ENCODE measurements at regions not wholly inside any gene's neighbourhood (a gene's known extent, or its start where the extent isn't known, plus 50 kb on each side); places are given as distances from the start of the nearest gene placed in this dataset.

- Histone ChIP-seq H3K4me3 (ENCODE audit: low read length) (no peak overlapping the region), H3K27me3 (replicated peaks; ENCODE audit: control insufficient read depth, insufficient read depth, low read length) (no peaks in the 10 kb centered on the region), H3K36me3 (ENCODE audit: control insufficient read depth, insufficient read depth, low read length, severe bottlenecking) (no peaks in the 10 kb centered on the region), H3K4me1 (ENCODE audit: control insufficient read depth, insufficient read depth, low read length) (no peaks in the 10 kb centered on the region), H3K9ac (ENCODE audit: low read length) (no peak overlapping the region), H3K9me3 (ENCODE audit: control insufficient read depth, low read length) (peaks cover 21% of the 10 kb centered on the region)
- DNase-seq (ENCODE audit: low read depth) = no peak
Measured at GRCh38 chr16:61596655-61597054, 439.6 kb downstream of the CDH8 start.

GRCh38 chr16:61595605-61596004, 440.6 kb downstream of the CDH8 start:
- H3K4me1 ChIP-seq (ENCODE audit: control insufficient read depth, insufficient read depth, low read length) = no peaks in the 10 kb centered on the region
- H3K9me3 ChIP-seq (ENCODE audit: control insufficient read depth, low read length) = peaks cover 21% of the 10 kb centered on the region
- no peaks in the 10 kb centered on the region for H3K27me3 ChIP-seq (replicated peaks; ENCODE audit: control insufficient read depth, insufficient read depth, low read length)
- DNase-seq (ENCODE audit: low read depth) = no peak
- no peaks in the 10 kb centered on the region for H3K36me3 ChIP-seq (ENCODE audit: control insufficient read depth, insufficient read depth, low read length, severe bottlenecking)
- no peak overlapping the region for H3K4me3 ChIP-seq (ENCODE audit: low read length)
- H3K9ac ChIP-seq (ENCODE audit: low read length) = no peak overlapping the region

- Histone ChIP-seq H3K27me3 (replicated peaks; ENCODE audit: control insufficient read depth, insufficient read depth, low read length) (no peaks in the 10 kb centered on the region), H3K36me3 (ENCODE audit: control insufficient read depth, insufficient read depth, low read length, severe bottlenecking) (no peaks in the 10 kb centered on the region), H3K9ac (ENCODE audit: low read length) (no peak overlapping the region), H3K4me3 (ENCODE audit: low read length) (no peak overlapping the region), H3K9me3 (ENCODE audit: control insufficient read depth, low read length) (peaks cover 21% of the 10 kb centered on the region), H3K4me1 (ENCODE audit: control insufficient read depth, insufficient read depth, low read length) (no peaks in the 10 kb centered on the region)
- no peak for DNase-seq (ENCODE audit: low read depth)
Measured at GRCh38 chr16:61590577-61590976, 445.7 kb downstream of the CDH8 start.

DNA sequence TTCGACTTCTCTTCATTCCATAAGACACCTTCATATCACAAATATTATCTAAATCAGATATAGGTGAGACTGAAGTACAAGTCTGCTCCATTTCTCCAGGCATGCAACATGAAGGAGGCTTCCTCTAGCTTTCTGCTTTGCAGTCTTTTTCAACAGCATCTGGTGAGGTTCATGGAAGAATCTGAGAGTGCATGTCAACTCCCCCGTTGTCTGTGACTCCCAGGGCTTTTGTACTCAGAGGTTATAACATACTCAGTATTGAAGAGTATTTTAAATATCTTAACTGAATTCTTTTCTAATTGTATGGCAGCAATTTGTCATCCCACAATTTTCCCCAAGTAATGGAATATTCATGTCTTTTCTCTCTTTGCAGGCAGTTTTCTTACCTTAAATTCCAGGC, 448.7 kb downstream of the CDH8 start:
- DNase-seq (ENCODE audit: low read depth) = no peak
- Histone ChIP-seq H3K9me3 (ENCODE audit: control insufficient read depth, low read length) (no peaks in the 10 kb centered on the region), H3K36me3 (ENCODE audit: control insufficient read depth, insufficient read depth, low read length, severe bottlenecking) (no peaks in the 10 kb centered on the region), H3K27me3 (replicated peaks; ENCODE audit: control insufficient read depth, insufficient read depth, low read length) (no peaks in the 10 kb centered on the region), H3K4me3 (ENCODE audit: low read length) (no peak overlapping the region), H3K4me1 (ENCODE audit: control insufficient read depth, insufficient read depth, low read length) (no peaks in the 10 kb centered on the region), H3K9ac (ENCODE audit: low read length) (no peak overlapping the region)

DNA sequence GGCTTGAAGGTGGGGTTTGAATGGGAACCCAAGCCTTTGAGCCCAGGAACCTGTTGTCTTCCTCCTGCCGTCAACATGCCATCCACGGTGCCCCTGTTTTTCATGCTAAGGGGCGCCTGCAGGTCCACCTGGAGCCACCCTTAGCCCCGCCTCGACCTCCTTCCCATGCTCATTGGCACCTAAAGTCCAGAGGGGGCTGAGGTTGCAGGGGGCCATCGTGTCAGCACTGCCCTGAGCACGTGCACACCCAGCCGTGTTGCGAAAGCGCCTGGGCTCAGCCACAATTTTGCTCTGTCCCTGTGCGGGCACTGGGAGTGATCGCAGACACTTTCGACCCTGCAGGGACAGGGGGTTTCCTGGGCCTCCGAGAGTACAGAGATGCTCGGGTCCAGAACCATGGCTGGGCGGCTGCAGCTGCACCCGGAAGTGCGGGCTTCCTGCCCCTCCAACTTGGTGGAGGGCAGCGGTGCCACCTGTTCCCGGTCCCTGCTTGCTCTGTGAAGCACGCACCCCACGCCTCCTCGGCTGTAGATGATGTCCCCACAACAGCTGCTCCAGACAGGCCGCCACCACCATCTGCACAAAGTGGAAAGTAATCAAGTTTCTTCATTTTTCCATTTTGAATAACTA, 454.7 kb downstream of the CDH8 start:
- H3K9me3 ChIP-seq (ENCODE audit: control insufficient read depth, low read length) = no peaks in the 10 kb centered on the region
- no peak overlapping the region for H3K4me3 ChIP-seq (ENCODE audit: low read length)
- H3K4me1 ChIP-seq (ENCODE audit: control insufficient read depth, insufficient read depth, low read length) = no peaks in the 10 kb centered on the region
- no peaks in the 10 kb centered on the region for H3K36me3 ChIP-seq (ENCODE audit: control insufficient read depth, insufficient read depth, low read length, severe bottlenecking)
- no peak for DNase-seq (ENCODE audit: low read depth)
- no peaks in the 10 kb centered on the region for H3K27me3 ChIP-seq (replicated peaks; ENCODE audit: control insufficient read depth, insufficient read depth, low read length)
- H3K9ac ChIP-seq (ENCODE audit: low read length) = no peak overlapping the region

GRCh38 chr16:61580579-61580978, 455.7 kb downstream of the CDH8 start:
- Histone ChIP-seq H3K9me3 (ENCODE audit: control insufficient read depth, low read length) (no peaks in the 10 kb centered on the region), H3K9ac (ENCODE audit: low read length) (no peak overlapping the region), H3K36me3 (ENCODE audit: control insufficient read depth, insufficient read depth, low read length, severe bottlenecking) (no peaks in the 10 kb centered on the region), H3K4me3 (ENCODE audit: low read length) (no peak overlapping the region), H3K27me3 (replicated peaks; ENCODE audit: control insufficient read depth, insufficient read depth, low read length) (no peaks in the 10 kb centered on the region), H3K4me1 (ENCODE audit: control insufficient read depth, insufficient read depth, low read length) (no peaks in the 10 kb centered on the region)
- DNase-seq (ENCODE audit: low read depth) = no peak

DNA sequence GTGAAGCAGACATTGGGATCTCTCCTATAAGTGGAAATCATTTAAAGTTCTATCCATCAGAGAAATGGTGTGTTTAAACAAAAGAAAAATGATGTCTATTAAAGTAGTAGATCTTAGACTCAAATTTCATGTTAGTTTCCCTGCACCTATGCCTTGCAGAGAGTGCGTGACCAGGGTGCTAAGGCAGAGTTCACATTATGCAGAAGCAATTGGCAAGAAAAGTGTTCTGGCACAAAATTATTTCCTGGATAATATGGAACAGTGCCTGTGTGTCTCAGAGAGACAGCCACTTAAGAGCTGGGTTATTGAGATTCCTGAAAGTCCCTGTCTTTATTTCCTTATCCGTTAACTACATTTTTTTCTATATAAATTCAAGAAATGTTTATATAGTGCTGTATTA, 457.0 kb downstream of the CDH8 start:
- no peaks in the 10 kb centered on the region for H3K27me3 ChIP-seq (replicated peaks; ENCODE audit: control insufficient read depth, insufficient read depth, low read length)
- no peak overlapping the region for H3K9ac ChIP-seq (ENCODE audit: low read length)
- H3K4me3 ChIP-seq (ENCODE audit: low read length) = no peak overlapping the region
- H3K4me1 ChIP-seq (ENCODE audit: control insufficient read depth, insufficient read depth, low read length) = no peaks in the 10 kb centered on the region
- H3K9me3 ChIP-seq (ENCODE audit: control insufficient read depth, low read length) = no peaks in the 10 kb centered on the region
- no peaks in the 10 kb centered on the region for H3K36me3 ChIP-seq (ENCODE audit: control insufficient read depth, insufficient read depth, low read length, severe bottlenecking)
- no peak for DNase-seq (ENCODE audit: low read depth)

GRCh38 chr16:61576476-61576875, 459.8 kb downstream of the CDH8 start:
- no peaks in the 10 kb centered on the region for H3K27me3 ChIP-seq (replicated peaks; ENCODE audit: control insufficient read depth, insufficient read depth, low read length)
- no peak for DNase-seq (ENCODE audit: low read depth)
- H3K4me1 ChIP-seq (ENCODE audit: control insufficient read depth, insufficient read depth, low read length) = no peaks in the 10 kb centered on the region
- H3K36me3 ChIP-seq (ENCODE audit: control insufficient read depth, insufficient read depth, low read length, severe bottlenecking) = no peaks in the 10 kb centered on the region
- H3K9ac ChIP-seq (ENCODE audit: low read length) = no peak overlapping the region
- H3K9me3 ChIP-seq (ENCODE audit: control insufficient read depth, low read length) = no peaks in the 10 kb centered on the region
- H3K4me3 ChIP-seq (ENCODE audit: low read length) = no peak overlapping the region

DNA sequence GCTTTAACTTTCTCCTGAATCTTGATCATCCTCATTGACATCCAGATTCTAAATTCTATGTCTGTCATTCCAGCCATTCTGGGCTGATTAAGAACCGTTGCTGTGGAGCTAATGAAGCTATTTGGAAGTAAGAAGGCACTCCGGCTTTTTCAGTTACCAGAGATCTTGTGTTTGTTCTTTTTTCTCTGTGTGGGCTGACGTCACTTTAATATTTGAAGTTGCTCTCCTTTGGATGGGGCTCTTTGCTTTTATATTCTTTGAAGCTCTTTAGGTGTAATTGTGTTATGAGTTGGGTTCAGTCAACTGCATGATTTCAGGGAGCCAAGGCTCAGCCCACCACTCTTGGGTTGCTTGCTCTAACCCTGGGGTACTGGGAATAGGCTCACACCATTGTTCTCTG, 460.6 kb downstream of the CDH8 start:
- no peaks in the 10 kb centered on the region for H3K4me1 ChIP-seq (ENCODE audit: control insufficient read depth, insufficient read depth, low read length)
- no peak overlapping the region for H3K4me3 ChIP-seq (ENCODE audit: low read length)
- no peaks in the 10 kb centered on the region for H3K36me3 ChIP-seq (ENCODE audit: control insufficient read depth, insufficient read depth, low read length, severe bottlenecking)
- H3K9ac ChIP-seq (ENCODE audit: low read length) = no peak overlapping the region
- H3K27me3 ChIP-seq (replicated peaks; ENCODE audit: control insufficient read depth, insufficient read depth, low read length) = no peaks in the 10 kb centered on the region
- no peak for DNase-seq (ENCODE audit: low read depth)
- no peaks in the 10 kb centered on the region for H3K9me3 ChIP-seq (ENCODE audit: control insufficient read depth, low read length)

DNA sequence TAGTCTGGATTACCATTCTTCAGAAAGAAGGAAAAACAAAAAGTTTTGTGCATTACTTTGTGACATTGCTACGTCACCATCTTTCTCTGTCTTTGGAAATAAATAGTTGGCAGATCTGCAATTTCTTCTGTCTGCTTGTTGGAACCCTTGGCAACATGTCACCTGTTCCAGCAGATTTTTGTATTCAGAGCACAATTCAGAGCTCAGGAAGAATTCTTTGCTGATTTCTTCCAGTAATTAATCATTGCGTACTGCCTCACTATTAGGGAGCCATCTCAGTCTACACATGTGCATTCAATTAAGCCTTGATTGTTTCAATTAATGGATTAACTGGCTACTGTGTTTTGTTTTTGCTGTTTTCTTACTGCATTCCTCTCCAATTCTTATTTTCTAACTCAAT, 467.2 kb downstream of the CDH8 start:
- Histone ChIP-seq H3K4me1 (ENCODE audit: control insufficient read depth, insufficient read depth, low read length) (no peaks in the 10 kb centered on the region), H3K9ac (ENCODE audit: low read length) (no peak overlapping the region), H3K9me3 (ENCODE audit: control insufficient read depth, low read length) (no peaks in the 10 kb centered on the region), H3K4me3 (ENCODE audit: low read length) (no peak overlapping the region), H3K36me3 (ENCODE audit: control insufficient read depth, insufficient read depth, low read length, severe bottlenecking) (no peaks in the 10 kb centered on the region), H3K27me3 (replicated peaks; ENCODE audit: control insufficient read depth, insufficient read depth, low read length) (no peaks in the 10 kb centered on the region)
- no peak for DNase-seq (ENCODE audit: low read depth)

DNA sequence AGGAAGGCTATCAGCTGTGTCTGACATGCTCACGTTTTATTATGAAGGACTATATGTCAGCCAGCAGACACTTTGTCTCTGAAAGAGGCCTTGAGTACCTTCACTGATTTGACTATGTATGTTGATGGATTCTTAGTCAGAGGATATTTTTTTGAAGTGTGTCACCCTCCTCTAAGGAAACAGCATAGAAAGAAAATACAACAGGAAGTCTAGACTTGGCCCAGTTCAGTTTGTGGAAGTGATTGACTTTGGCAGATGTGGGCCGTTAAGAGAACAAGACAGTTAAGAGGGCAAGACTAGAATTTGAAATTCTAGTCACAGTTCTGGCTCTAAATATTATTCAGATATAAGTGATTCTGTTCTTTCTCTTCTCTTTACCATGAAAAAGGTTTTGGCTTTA, 471.5 kb downstream of the CDH8 start:
- Histone ChIP-seq H3K4me1 (ENCODE audit: control insufficient read depth, insufficient read depth, low read length) (no peaks in the 10 kb centered on the region), H3K4me3 (ENCODE audit: low read length) (no peak overlapping the region), H3K36me3 (ENCODE audit: control insufficient read depth, insufficient read depth, low read length, severe bottlenecking) (no peaks in the 10 kb centered on the region), H3K9me3 (ENCODE audit: control insufficient read depth, low read length) (no peaks in the 10 kb centered on the region), H3K27me3 (replicated peaks; ENCODE audit: control insufficient read depth, insufficient read depth, low read length) (no peaks in the 10 kb centered on the region), H3K9ac (ENCODE audit: low read length) (no peak overlapping the region)
- DNase-seq (ENCODE audit: low read depth) = no peak

DNA sequence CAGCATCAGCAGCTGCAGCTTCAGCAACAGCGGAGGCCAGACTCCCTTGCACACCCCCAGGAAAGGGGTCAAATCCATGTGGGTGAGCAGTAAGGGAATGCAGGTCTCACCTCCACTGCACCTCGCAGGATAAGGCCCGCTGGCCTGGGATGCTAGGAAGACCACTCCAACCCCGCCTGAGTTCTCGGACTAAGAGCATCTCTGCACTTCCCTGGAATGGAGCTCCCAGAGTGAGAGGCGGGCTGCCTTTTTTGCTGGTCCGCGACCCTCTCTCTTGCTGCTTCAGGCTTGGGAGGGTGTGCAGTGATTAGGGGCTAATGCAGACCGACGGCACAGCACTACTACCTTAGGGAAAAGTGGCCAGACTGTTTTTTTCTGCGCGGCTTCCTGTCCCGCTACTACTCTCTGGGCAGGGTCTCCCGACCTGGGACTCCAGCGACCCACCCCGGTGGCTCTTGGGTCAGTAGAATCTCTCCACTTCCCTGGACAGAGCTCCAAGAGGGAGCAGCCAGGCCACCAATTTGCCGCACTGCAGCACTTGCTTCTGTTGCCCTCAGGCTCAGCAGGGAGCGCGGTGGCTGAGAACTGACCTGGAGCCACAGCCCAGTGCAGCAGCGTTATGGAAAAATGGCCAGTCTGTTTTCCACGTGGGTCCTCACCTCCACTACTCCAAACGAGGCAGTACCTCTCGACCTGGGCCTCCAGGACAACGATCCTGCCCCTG, 480.4 kb downstream of the CDH8 start:
- no peaks in the 10 kb centered on the region for H3K4me1 ChIP-seq (ENCODE audit: control insufficient read depth, insufficient read depth, low read length)
- no peak for DNase-seq (ENCODE audit: low read depth)
- no peak overlapping the region for H3K9ac ChIP-seq (ENCODE audit: low read length)
- H3K36me3 ChIP-seq (ENCODE audit: control insufficient read depth, insufficient read depth, low read length, severe bottlenecking) = no peaks in the 10 kb centered on the region
- no peaks in the 10 kb centered on the region for H3K9me3 ChIP-seq (ENCODE audit: control insufficient read depth, low read length)
- H3K27me3 ChIP-seq (replicated peaks; ENCODE audit: control insufficient read depth, insufficient read depth, low read length) = no peaks in the 10 kb centered on the region
- no peak overlapping the region for H3K4me3 ChIP-seq (ENCODE audit: low read length)

Measured in adipocyte (in vitro differentiated cells).